ENCODE measurements at regions not wholly inside any gene's neighbourhood (a gene's known extent, or its start where the extent isn't known, plus 50 kb on each side); places are given as distances from the start of the nearest gene placed in this dataset.

DNA sequence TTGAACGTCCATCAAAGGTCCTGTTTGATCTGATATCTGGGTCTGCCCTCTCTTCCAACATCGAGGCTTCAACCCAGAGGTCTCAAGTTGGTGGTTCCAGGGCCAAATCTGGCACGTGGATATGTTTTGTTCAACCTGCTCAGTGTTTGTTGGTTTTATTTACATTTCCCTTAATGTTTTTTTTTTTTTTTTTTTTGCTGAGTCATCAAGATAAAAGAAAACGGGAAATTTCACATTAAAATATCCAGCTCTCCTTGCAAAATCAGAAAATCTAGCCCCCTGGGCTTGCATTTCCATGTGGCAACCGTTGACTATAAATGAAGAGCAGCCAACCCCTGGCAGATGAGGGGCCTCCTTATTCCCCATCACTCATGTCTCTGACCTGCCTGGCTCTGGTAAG lies 765.6 kb upstream of the TBX3 start:
- no peak overlapping the region for H3K4me3 Mint-ChIP-seq (ENCODE audit: low read depth)
- H3K27me3 Mint-ChIP-seq: peaks cover 28% of the 10 kb centered on the region
- no peak for DNase-seq (ENCODE audit: low spot score, unreplicated experiment)
- TF ChIP-seq, protein P1, sequence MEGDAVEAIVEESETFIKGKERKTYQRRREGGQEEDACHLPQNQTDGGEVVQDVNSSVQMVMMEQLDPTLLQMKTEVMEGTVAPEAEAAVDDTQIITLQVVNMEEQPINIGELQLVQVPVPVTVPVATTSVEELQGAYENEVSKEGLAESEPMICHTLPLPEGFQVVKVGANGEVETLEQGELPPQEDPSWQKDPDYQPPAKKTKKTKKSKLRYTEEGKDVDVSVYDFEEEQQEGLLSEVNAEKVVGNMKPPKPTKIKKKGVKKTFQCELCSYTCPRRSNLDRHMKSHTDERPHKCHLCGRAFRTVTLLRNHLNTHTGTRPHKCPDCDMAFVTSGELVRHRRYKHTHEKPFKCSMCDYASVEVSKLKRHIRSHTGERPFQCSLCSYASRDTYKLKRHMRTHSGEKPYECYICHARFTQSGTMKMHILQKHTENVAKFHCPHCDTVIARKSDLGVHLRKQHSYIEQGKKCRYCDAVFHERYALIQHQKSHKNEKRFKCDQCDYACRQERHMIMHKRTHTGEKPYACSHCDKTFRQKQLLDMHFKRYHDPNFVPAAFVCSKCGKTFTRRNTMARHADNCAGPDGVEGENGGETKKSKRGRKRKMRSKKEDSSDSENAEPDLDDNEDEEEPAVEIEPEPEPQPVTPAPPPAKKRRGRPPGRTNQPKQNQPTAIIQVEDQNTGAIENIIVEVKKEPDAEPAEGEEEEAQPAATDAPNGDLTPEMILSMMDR (IDR thresholded peaks at IDR 0.05; ENCODE audit: unreplicated experiment): no peak
- H3K36me3 Mint-ChIP-seq (ENCODE audit: insufficient read depth): no peaks in the 10 kb centered on the region
- H3K4me1 Mint-ChIP-seq (ENCODE audit: low read depth): peaks cover 24% of the 10 kb centered on the region
- no peaks in the 10 kb centered on the region for H3K9me3 Mint-ChIP-seq (ENCODE audit: low read depth)
- peak overlapping the region; percentile 2 for H3K27ac Mint-ChIP-seq

DNA sequence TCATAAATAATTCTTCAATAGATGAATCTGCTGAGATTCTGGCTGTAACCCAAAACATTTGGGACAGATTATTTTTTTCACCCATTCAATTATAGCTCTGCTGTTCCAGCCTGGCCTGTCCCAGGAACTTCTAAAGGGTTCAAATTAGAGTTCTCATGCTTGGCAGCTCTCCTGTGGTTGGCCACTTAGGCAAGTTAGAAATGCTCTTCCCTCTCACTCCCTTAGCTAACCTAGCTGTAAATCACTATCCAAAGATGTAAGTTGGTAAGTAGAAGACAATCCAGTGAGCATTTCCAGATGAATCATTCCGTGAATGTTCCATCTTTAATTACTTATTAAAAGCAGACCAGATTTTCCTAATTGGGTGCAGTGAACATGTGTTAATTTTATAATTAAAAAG lies 760.4 kb upstream of the TBX3 start:
- TF ChIP-seq, protein P1 (IDR thresholded peaks at IDR 0.05; ENCODE audit: unreplicated experiment): no peak

DNA sequence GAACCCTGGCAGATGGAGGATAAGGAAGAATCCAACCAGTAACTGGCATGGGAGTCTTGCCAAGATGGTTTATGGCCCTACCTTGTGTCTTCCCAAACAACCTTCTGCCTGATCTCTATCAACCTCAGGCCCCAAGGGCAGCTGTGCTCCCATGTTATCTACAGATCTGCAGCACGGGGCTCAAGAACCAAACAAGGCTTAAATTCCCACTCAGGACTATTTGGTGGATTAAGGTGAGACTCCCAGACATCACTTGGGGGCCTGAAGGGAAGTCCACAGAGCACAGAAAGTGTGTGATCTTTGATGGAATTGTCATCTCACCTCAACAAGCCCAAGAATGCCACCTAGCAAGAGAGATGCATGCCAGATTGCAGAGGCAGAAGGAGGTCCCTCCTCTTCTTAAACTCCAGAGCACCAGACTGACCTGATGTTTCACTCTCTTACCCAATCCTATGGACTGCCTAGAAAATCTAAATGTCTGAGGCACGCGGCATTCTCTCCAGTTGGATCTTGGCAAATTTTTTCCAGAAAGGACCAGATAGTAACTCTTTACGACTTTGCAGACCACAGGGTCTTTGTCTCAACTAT lies 759.5 kb upstream of the TBX3 start:
- H3K27me3 Mint-ChIP-seq: peaks cover 44% of the 10 kb centered on the region
- no peaks in the 10 kb centered on the region for H3K9me3 Mint-ChIP-seq (ENCODE audit: low read depth)
- H3K4me3 Mint-ChIP-seq (ENCODE audit: low read depth): no peak overlapping the region
- H3K27ac Mint-ChIP-seq: no peak overlapping the region
- TF ChIP-seq, protein P1 (IDR thresholded peaks at IDR 0.05; ENCODE audit: unreplicated experiment): no peak
- H3K4me1 Mint-ChIP-seq (ENCODE audit: low read depth): no peaks in the 10 kb centered on the region
- no peak for DNase-seq (ENCODE audit: low spot score, unreplicated experiment)
- no peaks in the 10 kb centered on the region for H3K36me3 Mint-ChIP-seq (ENCODE audit: insufficient read depth)

More for the DNA sequence above, 760.4 kb upstream of the TBX3 start:
- Mint-ChIP-seq H3K4me1 (ENCODE audit: low read depth) (no peaks in the 10 kb centered on the region), H3K36me3 (ENCODE audit: insufficient read depth) (no peaks in the 10 kb centered on the region), H3K9me3 (ENCODE audit: low read depth) (no peaks in the 10 kb centered on the region), H3K27ac (no peak overlapping the region), H3K27me3 (peaks cover 50% of the 10 kb centered on the region), H3K4me3 (ENCODE audit: low read depth) (no peak overlapping the region)
- DNase-seq (ENCODE audit: low spot score, unreplicated experiment): no peak

DNA sequence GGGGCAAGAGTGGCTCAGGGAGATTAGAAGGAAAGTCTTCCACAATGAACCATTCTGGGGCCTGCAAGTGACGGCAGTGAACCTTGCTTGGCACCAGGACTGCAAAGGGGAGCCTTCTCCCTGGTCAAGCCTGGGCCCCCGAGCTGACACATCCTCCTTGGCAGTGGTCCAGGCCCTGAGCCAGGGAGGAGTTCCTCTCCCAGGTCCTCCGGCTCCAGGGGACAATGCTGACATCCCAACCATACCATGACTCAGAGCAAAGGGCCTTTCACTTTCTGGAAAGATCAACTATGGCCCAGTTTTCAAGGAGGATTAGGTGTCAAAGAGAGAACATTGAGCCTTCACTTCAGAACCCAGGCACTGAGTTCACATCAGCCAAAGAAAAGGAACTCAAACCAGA lies 756.5 kb upstream of the TBX3 start:
- Mint-ChIP-seq H3K4me1 (ENCODE audit: low read depth) (no peaks in the 10 kb centered on the region), H3K9me3 (ENCODE audit: low read depth) (no peaks in the 10 kb centered on the region), H3K4me3 (ENCODE audit: low read depth) (no peak overlapping the region), H3K27ac (no peak overlapping the region), H3K27me3 (peaks cover 44% of the 10 kb centered on the region), H3K36me3 (ENCODE audit: insufficient read depth) (no peaks in the 10 kb centered on the region)
- DNase-seq (ENCODE audit: low spot score, unreplicated experiment): no peak
- TF ChIP-seq, protein P1 (IDR thresholded peaks at IDR 0.05; ENCODE audit: unreplicated experiment): no peak

DNA sequence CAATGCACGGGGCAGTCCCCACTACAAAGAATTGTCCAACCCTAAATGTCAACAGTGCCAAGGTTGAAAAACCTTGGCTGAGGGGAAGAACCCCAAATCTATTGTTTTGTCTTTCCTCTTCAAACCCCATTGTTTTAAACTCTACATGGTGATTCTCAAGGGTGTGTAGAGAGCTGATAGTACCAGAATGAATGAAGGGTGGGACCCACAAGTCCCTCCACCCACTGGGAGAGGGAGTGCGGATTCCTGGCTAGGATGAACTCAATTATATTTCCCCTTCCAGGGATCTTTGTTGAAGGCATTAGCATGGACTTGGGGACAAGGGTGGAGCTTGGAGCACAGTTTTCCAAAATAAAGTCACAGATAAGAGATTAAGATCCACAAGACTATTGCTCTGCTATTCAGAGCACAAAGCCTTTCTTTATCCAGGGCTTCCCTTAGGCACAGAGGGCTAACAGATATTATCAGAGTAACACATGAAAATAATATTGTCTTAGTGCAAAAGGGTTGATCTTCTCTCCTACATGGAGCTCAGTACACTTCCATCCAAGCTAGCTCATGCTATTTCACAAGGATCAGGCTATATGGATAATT lies 755.1 kb upstream of the TBX3 start:
- H3K9me3 Mint-ChIP-seq (ENCODE audit: low read depth): no peaks in the 10 kb centered on the region
- TF ChIP-seq, protein P1 (IDR thresholded peaks at IDR 0.05; ENCODE audit: unreplicated experiment): no peak
- DNase-seq (ENCODE audit: low spot score, unreplicated experiment): no peak
- no peak overlapping the region for H3K27ac Mint-ChIP-seq
- H3K4me1 Mint-ChIP-seq (ENCODE audit: low read depth): no peaks in the 10 kb centered on the region
- H3K27me3 Mint-ChIP-seq: peaks cover 40% of the 10 kb centered on the region
- no peak overlapping the region for H3K4me3 Mint-ChIP-seq (ENCODE audit: low read depth)
- H3K36me3 Mint-ChIP-seq (ENCODE audit: insufficient read depth): no peaks in the 10 kb centered on the region
